Stimulated activated CD8-positive, alpha-beta memory T cell treated with anti-CD3 and anti-CD28 coated beads, Interleukin-15, amount 100 ng/mL, for 48 hours (primary cell): ENCODE measurements at regions not wholly inside any gene's neighbourhood (a gene's known extent, or its start where the extent isn't known, plus 50 kb on each side); places are given as distances from the start of the nearest gene placed in this dataset.

ENCODE experiments used
- DNase-seq, 2 donors: peaks; one replicate each; pipeline ENCODE4 v3.0.0-alpha.2; 2020; ENCODE audit warnings: low read depth in 2 of 2

DNA sequence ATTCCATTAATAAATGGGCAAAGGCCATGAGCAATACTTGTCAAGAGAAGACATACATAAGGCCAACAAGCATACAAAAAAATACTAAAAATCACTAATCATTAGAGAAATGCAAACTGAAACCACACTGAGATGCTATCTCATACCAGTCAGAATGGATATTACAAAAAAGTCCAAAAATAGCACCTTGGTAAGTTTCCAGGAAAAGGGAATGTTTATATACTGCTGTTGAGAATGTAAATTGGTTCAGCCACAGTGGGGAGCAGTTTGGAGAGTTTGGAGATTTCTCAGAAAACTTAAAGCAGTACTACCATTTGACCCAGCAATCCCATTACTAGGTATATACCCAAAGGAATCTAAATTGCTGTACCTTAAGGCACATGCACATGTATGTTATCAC lies 467.7 kb downstream of the CDH11 start:
- no peak for DNase-seq

DNA sequence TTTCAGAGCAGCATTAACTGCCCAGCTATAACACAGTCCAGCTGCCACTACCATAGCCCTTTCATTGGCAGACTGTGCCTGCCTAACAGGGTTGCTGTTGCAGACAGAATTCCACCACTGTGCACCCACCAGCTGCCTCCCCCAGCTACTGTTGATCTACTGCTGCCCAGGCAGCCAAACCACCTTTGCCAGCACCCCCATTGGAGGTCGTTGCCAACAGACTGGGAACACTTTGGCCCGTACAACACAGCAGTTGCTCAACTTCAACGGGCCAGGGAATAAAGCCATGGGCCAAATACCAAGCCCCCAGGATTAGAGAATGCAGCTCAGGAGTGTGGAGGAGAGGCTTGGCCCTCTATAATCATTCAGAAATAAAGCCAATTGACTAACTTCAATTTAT lies 473.6 kb downstream of the CDH11 start:
- DNase-seq: no peak

- DNase-seq: no peak
These were observed 480.5 kb downstream of the CDH11 start for GRCh38 chr16:64641343-64641742.

DNA sequence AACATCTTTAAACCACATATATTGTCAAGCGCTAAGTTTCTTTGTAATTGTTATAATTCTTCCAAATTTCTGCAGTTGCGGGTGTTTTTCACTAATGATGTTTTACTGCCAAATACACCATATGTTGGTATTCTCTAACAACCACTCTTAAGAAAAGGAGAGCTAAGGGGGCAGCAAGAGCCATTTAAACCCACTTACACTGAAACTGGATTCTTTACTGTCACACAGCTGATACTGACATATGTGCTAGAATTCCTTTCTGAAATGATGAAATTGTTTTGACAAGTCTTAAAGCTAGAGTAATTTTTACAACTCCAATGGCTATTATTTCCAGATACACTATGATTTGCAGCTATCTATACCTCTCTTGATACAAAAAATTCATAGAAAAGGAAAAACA lies 483.1 kb downstream of the CDH11 start:
- DNase-seq: no peak

- no peak for DNase-seq
These were observed 492.2 kb downstream of the CDH11 start for GRCh38 chr16:64629622-64630021.

DNA sequence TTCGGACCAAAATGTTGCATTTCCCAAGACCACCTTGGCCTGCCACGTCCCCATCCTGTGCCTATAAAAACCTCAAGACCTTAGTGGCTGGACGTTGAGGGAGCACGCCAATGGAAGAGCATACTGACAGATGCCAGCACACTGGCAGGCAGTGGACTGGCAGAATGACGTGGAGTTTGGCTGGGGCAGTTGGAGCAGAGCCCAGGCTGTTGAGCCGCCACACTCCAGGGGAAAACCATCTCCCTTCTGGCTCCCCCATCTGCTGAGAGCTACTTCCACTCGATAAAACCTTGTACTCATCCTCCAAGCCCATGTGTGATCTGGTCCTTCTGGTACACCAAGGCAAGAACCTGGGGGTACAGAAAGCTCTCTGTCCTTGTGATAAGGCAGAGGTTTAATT lies 494.1 kb downstream of the CDH11 start:
- no peak for DNase-seq

GRCh38 chr16:64627288-64627687 lies 494.6 kb downstream of the CDH11 start:
- DNase-seq: no peak

DNA sequence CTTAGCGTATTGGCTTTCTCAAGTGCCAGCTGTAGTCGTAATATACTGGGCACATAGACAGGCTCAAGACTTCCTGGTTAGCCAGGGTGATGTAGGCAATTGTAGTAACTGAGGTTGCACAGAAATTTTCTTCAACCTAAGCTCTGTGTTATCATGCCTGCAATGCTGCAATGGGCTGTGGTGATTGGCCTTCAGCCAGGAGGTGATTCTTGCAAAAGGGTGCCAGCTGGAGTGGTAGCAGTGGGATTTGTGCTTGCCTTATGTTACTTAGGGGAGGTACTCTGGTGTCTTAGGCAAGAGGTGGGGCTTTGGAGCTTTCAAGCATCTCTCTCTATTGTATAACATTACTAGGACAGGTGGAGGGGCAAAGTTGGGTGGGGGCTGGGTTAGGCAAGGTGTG lies 495.1 kb downstream of the CDH11 start:
- no peak for DNase-seq

- no peak for DNase-seq
These were observed 500.2 kb downstream of the CDH11 start for GRCh38 chr16:64621616-64622015.

GRCh38 chr16:64617836-64618476 lies 503.9 kb downstream of the CDH11 start:
- no peak for DNase-seq

GRCh38 chr16:64615630-64616280 lies 506.1 kb downstream of the CDH11 start:
- DNase-seq: no peak

- DNase-seq: no peak
These were observed 525.7 kb downstream of the CDH11 start for GRCh38 chr16:64596196-64596595.

- no peak for DNase-seq
These were observed 531.4 kb downstream of the CDH11 start for GRCh38 chr16:64590513-64590912.

DNA sequence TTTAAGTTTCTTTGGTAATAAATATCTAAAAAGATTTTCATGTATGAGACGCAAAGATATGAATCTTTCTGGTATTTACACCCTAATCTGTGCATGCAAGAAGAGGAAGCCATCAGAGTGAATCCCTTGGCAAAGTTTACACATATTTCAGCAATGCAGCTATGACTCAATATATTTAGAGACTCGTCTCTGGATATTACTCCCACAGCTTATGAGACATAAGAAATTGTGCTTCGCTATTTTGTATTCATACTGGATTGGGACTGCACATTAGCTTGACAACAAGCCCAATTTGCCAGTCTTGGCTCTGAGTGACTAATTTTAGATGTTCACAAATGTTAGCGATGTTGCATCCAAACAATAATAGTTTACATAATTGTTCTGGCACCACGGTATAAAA lies 532.0 kb downstream of the CDH11 start:
- no peak for DNase-seq

GRCh38 chr16:64586781-64587180 lies 535.1 kb downstream of the CDH11 start:
- no peak for DNase-seq

GRCh38 chr16:64585367-64585766 lies 536.5 kb downstream of the CDH11 start:
- DNase-seq: no peak

DNA sequence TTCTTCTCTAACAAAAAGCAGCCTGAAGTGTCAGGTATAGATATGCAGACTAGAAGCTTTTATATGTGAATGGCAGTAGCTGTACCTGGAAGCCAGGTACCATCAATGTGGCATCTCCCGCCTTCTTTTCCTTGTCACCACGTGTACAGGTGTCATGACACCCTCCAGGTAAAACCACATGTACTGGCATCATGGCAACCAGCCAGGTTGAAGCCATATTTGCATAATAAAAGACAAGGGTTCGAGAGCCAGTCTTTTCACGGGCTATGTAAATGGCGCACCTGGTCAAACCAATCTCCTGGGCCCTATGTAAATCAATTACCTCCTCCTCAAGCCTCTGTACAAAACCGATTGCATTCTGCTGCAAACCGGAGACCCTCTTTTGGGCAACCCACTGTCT lies 541.3 kb downstream of the CDH11 start:
- no peak for DNase-seq

DNA sequence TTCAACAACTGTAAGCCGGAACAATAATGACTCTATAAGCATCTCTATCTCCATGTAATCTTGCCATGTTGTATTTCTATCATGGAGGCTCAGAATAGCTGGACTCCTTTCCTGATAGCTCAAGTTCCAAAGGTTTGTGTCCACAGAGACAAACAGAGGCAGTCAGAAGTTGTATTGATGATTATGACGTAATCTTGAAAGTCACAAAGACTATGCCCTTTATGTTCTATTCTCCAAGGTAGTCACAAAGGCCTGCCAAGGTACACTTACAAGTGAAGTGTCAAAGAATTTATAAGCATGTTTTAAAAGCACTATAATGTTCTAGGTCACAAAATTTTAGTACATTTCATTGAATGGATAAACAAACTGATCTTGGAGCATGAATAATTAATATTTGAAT lies 542.2 kb downstream of the CDH11 start:
- DNase-seq: no peak

GRCh38 chr16:64545768-64546167 lies 576.1 kb downstream of the CDH11 start:
- DNase-seq: no peak

DNA sequence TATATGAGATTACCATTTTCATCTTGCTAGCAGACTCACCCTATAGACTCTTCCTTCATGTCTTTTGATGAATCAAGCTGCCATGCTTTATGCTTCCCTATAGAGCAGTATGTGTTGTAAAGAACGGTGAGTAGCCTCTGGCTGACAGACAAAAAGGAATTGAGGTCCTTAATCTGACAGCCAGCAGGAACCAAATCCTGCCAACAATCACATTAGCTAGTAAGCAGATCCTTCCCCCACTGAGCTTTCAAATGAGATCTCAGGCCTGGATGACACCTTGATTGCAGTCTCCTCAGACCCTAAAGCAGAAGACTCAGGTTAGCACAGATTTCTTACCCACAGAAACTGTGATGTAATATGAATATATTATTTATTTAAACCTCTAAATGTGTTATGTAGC lies 577.0 kb downstream of the CDH11 start:
- no peak for DNase-seq

- DNase-seq: no peak
These were observed 578.4 kb downstream of the CDH11 start for GRCh38 chr16:64543441-64543840.

DNA sequence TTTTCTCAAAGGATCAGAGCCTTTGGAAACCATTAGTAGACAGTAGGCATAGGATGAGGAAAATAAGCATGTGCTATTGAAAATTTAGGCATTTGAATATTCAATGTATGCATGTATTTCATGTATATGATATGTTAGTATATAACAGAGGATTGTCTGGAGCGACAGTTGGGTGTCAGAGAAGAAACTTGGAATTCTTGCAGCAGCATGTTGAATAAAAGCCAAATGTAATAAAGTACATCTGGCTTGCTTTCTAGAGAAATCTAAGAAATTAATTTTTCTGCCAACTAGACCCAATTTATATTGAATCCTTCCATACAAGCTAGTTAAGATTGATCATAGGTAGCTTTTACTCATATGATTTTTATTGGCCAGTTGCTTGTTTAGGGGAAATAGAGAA lies 578.8 kb downstream of the CDH11 start:
- no peak for DNase-seq

- no peak for DNase-seq
These were observed 579.7 kb downstream of the CDH11 start for GRCh38 chr16:64542152-64542551.

- no peak for DNase-seq
These were observed 580.2 kb downstream of the CDH11 start for GRCh38 chr16:64541621-64542020.
